ENCODE measurements at regions not wholly inside any gene's neighbourhood (a gene's known extent, or its start where the extent isn't known, plus 50 kb on each side); places are given as distances from the start of the nearest gene placed in this dataset.

DNA sequence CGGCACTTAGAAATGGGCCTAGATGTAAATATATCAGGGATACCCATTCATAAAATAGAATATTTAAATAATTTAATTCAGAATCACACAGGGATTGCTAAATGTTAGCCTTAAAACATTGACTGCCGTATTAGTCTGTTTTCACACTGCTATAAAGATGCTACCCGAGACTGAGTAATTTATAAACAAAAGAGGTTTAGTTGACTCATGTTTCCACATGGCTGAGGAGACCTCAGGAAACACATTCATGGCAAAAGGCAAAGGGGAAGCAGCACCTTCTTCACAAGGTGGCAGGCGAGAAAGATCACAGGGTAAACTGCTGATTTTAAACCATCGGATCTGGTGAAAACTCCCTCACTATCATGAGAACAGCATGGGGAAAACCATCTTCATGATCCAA is 223.6 kb upstream of the GULP1 start:
- Histone ChIP-seq H3K36me3 (ENCODE audit: control insufficient read depth, insufficient read depth, low read length) (no peaks in the 10 kb centered on the region), H3K27ac (ENCODE audit: low read length) (no peak overlapping the region), H3K4me3 (ENCODE audit: low read length) (no peak overlapping the region), H3K9me3 (ENCODE audit: control insufficient read depth, low read depth, low read length) (no peaks in the 10 kb centered on the region), H3K27me3 (ENCODE audit: control insufficient read depth, insufficient read depth, low read length) (no peaks in the 10 kb centered on the region), H3K4me1 (ENCODE audit: control insufficient read depth, insufficient read depth, low read length) (no peaks in the 10 kb centered on the region)
- no peak for DNase-seq
- 60% methylated on average over 1 of the region's 5 CpGs for WGBS (ENCODE audit: insufficient coverage, low lambda C conversion rate)

DNA sequence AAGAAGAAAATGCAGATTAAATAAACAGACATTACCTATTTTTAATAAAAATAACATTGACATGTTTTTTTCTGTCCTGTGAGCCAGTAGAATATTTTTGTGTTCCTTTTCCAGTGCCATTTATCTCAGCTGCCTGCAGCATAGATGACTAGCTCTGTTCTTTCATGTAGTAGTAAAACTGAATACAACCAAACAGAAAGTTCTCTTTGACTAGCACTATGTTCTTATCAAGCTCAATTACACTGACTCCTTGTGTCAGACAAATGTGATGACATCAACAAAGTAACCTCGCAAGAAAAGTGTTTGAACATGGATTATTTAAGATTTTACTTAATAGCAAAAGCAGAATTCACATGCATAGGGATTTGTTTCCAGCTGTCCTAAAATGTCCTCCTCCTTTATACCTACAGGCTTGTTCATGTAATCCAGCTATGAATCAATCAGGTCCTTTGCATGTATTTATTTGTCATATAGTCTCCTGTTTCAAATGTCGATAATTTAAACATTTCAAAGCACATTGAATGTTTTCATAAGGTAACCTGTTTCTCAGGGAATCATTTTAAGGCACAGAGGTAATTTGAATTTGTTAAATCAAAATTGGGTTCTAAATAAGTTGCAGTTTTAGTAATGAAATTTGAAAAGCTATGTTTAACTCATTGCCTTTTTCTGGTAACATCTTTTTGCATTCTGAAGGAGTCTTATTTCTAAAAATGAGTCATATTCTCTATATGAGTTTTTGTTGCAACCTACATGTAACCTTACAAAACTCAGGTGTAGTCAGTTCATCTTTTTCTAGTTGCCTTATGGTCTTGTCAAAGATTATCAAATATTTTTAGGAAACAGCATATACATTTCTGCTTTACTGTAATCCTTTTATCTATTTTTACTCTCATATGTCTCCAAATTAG is 215.3 kb upstream of the GULP1 start:
- Histone ChIP-seq H3K27ac (ENCODE audit: low read length) (no peak overlapping the region), H3K36me3 (ENCODE audit: control insufficient read depth, insufficient read depth, low read length) (no peaks in the 10 kb centered on the region), H3K4me3 (ENCODE audit: low read length) (no peak overlapping the region), H3K4me1 (ENCODE audit: control insufficient read depth, insufficient read depth, low read length) (no peaks in the 10 kb centered on the region), H3K9me3 (ENCODE audit: control insufficient read depth, low read depth, low read length) (no peaks in the 10 kb centered on the region), H3K27me3 (ENCODE audit: control insufficient read depth, insufficient read depth, low read length) (no peaks in the 10 kb centered on the region)
- no peak for DNase-seq
- WGBS (ENCODE audit: insufficient coverage, low lambda C conversion rate) = 100% methylated on average over 1 of the region's 2 CpGs

DNA sequence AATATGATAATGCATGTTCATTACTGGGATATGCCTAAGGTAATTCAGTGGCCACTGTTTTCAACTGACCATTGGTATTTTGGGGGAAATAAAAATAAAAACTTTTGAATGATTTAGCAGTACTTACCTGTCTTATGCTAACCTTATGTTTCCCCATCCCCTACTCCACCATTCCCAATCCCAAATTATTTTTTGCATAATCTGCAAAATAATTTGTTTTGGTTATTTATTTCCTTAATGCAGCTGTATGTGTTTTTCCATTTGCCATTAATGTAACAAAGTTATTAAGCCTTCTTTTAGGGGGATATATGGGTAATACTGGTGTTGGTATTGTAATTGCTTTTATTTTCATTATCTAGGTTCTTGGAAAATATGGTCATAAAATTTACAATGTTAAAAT is 213.9 kb upstream of the GULP1 start:
- Histone ChIP-seq H3K9me3 (ENCODE audit: control insufficient read depth, low read depth, low read length) (no peaks in the 10 kb centered on the region), H3K4me3 (ENCODE audit: low read length) (no peak overlapping the region), H3K36me3 (ENCODE audit: control insufficient read depth, insufficient read depth, low read length) (no peaks in the 10 kb centered on the region), H3K27ac (ENCODE audit: low read length) (no peak overlapping the region), H3K27me3 (ENCODE audit: control insufficient read depth, insufficient read depth, low read length) (no peaks in the 10 kb centered on the region), H3K4me1 (ENCODE audit: control insufficient read depth, insufficient read depth, low read length) (no peaks in the 10 kb centered on the region)
- no peak for DNase-seq

DNA sequence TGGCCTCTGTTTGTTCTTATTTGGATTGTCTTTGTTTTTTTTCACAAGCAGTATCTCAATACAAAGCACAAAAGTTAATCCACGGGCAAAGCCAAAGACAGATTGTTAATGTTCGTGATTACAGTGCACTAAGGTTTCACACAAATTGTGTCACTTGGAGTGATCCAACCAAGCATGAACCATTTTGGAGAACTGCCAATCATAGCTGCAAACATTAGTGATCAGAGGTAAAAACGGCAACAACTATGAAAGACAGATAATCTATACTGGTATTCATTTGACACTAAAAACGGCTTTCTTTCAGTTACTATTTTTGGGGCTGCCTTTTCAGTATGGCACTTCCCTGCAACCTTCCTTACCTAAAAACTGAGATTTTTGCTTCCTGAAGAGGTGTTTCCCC is 213.1 kb upstream of the GULP1 start:
- Histone ChIP-seq H3K36me3 (ENCODE audit: control insufficient read depth, insufficient read depth, low read length) (no peaks in the 10 kb centered on the region), H3K9me3 (ENCODE audit: control insufficient read depth, low read depth, low read length) (no peaks in the 10 kb centered on the region), H3K4me3 (ENCODE audit: low read length) (no peak overlapping the region), H3K4me1 (ENCODE audit: control insufficient read depth, insufficient read depth, low read length) (no peaks in the 10 kb centered on the region), H3K27me3 (ENCODE audit: control insufficient read depth, insufficient read depth, low read length) (no peaks in the 10 kb centered on the region), H3K27ac (ENCODE audit: low read length) (no peak overlapping the region)
- DNase-seq = no peak
- 100% methylated on average over 2 of the region's 4 CpGs for WGBS (ENCODE audit: insufficient coverage, low lambda C conversion rate)

DNA sequence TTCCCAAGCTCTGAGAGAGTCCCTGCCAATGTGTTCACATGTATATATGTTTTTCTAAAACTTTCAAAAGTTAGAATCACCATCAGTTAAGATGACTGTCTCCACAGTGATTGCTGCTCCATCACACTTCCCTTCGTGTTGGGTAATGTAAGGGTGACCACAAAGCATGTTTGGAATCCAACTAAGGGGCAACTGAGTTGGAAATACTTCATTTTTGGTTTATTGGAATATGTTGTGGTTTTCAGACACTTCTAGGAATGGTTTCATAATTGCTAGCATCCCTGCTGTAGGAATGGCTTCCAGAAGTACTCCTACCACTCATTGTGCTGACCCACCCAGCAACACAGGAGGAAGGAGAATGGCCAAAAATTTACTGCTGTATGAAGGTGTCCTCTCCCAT is 212.5 kb upstream of the GULP1 start:
- WGBS (ENCODE audit: insufficient coverage, low lambda C conversion rate) = no CpG with 5 or more reads among the region's 1 CpG
- Histone ChIP-seq H3K27me3 (ENCODE audit: control insufficient read depth, insufficient read depth, low read length) (no peaks in the 10 kb centered on the region), H3K27ac (ENCODE audit: low read length) (no peak overlapping the region), H3K4me1 (ENCODE audit: control insufficient read depth, insufficient read depth, low read length) (no peaks in the 10 kb centered on the region), H3K9me3 (ENCODE audit: control insufficient read depth, low read depth, low read length) (no peaks in the 10 kb centered on the region), H3K36me3 (ENCODE audit: control insufficient read depth, insufficient read depth, low read length) (no peaks in the 10 kb centered on the region), H3K4me3 (ENCODE audit: low read length) (no peak overlapping the region)
- DNase-seq = no peak

DNA sequence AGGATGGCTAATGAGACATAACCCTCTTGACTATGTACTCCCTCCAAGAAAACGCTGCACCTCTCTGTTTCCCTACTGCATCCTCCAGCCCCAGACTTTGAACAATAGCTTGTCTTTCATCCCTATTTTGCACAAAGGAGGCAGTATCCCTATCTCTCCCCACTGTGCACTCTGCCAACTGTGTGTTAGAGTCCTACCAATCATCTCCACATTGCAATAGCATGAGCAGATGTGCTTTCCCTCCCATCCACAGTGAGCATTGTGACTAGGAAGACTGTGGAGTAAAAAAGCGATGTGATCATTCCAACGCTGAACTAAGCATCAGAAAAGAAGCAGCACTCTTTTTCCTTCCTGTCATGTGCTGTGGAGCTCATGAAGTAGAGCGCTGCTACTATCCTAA is 206.3 kb upstream of the GULP1 start:
- Histone ChIP-seq H3K27me3 (ENCODE audit: control insufficient read depth, insufficient read depth, low read length) (no peaks in the 10 kb centered on the region), H3K9me3 (ENCODE audit: control insufficient read depth, low read depth, low read length) (no peaks in the 10 kb centered on the region), H3K36me3 (ENCODE audit: control insufficient read depth, insufficient read depth, low read length) (no peaks in the 10 kb centered on the region), H3K4me1 (ENCODE audit: control insufficient read depth, insufficient read depth, low read length) (no peaks in the 10 kb centered on the region), H3K4me3 (ENCODE audit: low read length) (no peak overlapping the region), H3K27ac (ENCODE audit: low read length) (no peak overlapping the region)
- WGBS (ENCODE audit: insufficient coverage, low lambda C conversion rate) = no CpG with 5 or more reads among the region's 4 CpGs
- DNase-seq = no peak

DNA sequence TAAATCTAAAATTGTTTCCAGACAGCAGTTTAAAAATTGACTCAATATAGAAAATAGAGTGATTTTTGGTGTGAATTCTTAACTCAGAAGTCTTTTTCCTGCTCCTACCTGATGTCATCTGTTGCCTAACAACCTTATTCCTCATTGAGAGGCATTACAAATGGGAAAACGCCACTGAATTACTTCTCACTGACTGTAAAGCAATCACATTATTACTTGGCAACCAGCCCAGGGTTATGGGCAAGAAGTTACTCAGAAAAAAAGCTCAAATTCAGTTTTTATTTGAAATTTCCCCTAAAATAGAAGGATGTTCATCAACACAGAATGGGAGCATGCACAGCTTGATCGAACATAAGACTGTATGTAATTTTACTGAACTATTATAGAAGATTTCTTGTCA is 201.8 kb upstream of the GULP1 start:
- H3K4me1 ChIP-seq (ENCODE audit: control insufficient read depth, insufficient read depth, low read length) = no peaks in the 10 kb centered on the region

DNA sequence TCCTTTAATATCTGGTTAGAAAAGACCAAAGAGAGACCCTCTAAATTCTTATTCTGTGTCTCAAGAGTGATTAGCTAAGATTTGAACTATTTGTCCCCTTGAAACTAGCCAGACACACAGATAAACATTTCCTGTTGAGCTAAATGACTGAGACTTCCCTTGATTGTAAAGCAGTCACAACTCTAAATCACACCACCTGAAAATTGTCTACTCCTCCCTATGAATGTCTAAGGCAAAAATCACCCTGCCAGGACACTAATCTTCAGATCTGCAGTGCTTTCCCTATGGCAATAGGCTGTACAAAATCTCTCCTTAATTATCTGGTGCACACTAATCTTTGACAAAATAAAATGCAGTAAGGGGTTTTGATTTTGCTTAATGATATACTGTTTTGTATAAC is 200.5 kb upstream of the GULP1 start:
- no peaks in the 10 kb centered on the region for H3K4me1 ChIP-seq (ENCODE audit: control insufficient read depth, insufficient read depth, low read length)

More for the DNA sequence above, 201.8 kb upstream of the GULP1 start:
- DNase-seq = no peak
- H3K27ac ChIP-seq (ENCODE audit: low read length) = no peak overlapping the region
- no peaks in the 10 kb centered on the region for H3K36me3 ChIP-seq (ENCODE audit: control insufficient read depth, insufficient read depth, low read length)
- no peaks in the 10 kb centered on the region for H3K27me3 ChIP-seq (ENCODE audit: control insufficient read depth, insufficient read depth, low read length)
- H3K4me3 ChIP-seq (ENCODE audit: low read length) = no peak overlapping the region
- no peaks in the 10 kb centered on the region for H3K9me3 ChIP-seq (ENCODE audit: control insufficient read depth, low read depth, low read length)
- 100% methylated on average over 1 of the region's 2 CpGs for WGBS (ENCODE audit: insufficient coverage, low lambda C conversion rate)

DNA sequence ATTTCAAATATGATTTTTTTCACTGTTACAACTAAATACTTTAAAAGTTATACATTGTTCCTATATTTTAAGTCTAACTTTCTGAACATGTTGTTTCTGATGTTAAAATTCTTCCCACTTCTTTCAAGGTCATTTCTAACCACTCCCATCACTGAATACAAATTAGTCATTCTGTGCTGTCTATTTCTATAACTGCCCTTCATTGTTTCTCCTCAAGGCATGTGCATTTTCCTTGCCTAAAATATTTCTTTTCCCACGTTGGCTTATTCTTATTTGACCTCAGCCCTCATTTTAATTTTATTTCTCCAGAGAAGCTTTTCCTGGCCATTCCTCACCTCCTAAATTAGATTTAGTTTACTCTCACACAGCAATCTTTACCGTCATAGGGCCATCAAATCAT is 198.9 kb upstream of the GULP1 start:
- Histone ChIP-seq H3K4me3 (ENCODE audit: low read length) (no peak overlapping the region), H3K36me3 (ENCODE audit: control insufficient read depth, insufficient read depth, low read length) (no peaks in the 10 kb centered on the region), H3K27ac (ENCODE audit: low read length) (no peak overlapping the region), H3K9me3 (ENCODE audit: control insufficient read depth, low read depth, low read length) (no peaks in the 10 kb centered on the region), H3K27me3 (ENCODE audit: control insufficient read depth, insufficient read depth, low read length) (no peaks in the 10 kb centered on the region), H3K4me1 (ENCODE audit: control insufficient read depth, insufficient read depth, low read length) (no peaks in the 10 kb centered on the region)
- DNase-seq = no peak
- 94% methylated on average over 2 of the region's 2 CpGs for WGBS (ENCODE audit: insufficient coverage, low lambda C conversion rate)

More for the DNA sequence above, 200.5 kb upstream of the GULP1 start:
- DNase-seq = no peak
- Histone ChIP-seq H3K27me3 (ENCODE audit: control insufficient read depth, insufficient read depth, low read length) (no peaks in the 10 kb centered on the region), H3K9me3 (ENCODE audit: control insufficient read depth, low read depth, low read length) (no peaks in the 10 kb centered on the region), H3K27ac (ENCODE audit: low read length) (no peak overlapping the region), H3K4me3 (ENCODE audit: low read length) (no peak overlapping the region), H3K36me3 (ENCODE audit: control insufficient read depth, insufficient read depth, low read length) (no peaks in the 10 kb centered on the region)

DNA sequence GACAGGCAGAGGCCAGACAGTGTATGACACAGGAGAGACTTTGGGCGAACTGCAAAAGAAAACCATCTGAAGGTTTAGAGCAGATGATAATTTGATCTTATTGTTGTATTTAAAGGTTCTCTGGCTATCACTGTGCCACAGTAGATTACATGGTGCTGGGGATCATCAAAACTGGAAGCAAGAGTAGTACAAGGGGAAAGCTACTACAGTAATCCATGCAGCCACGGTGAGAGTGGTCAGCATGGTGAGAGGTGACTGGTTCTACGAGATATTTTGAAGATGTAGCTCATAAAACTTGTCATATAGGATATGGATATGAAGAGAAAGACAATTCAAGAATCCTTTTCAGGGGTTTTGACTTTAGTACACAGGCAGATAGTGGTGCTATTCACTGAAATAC is 194.8 kb upstream of the GULP1 start:
- Histone ChIP-seq H3K4me3 (ENCODE audit: low read length) (no peak overlapping the region), H3K36me3 (ENCODE audit: control insufficient read depth, insufficient read depth, low read length) (no peaks in the 10 kb centered on the region), H3K27me3 (ENCODE audit: control insufficient read depth, insufficient read depth, low read length) (no peaks in the 10 kb centered on the region), H3K9me3 (ENCODE audit: control insufficient read depth, low read depth, low read length) (no peaks in the 10 kb centered on the region), H3K27ac (ENCODE audit: low read length) (no peak overlapping the region), H3K4me1 (ENCODE audit: control insufficient read depth, insufficient read depth, low read length) (no peaks in the 10 kb centered on the region)
- WGBS (ENCODE audit: insufficient coverage, low lambda C conversion rate) = no CpG with 5 or more reads among the region's 3 CpGs
- DNase-seq = no peak

DNA sequence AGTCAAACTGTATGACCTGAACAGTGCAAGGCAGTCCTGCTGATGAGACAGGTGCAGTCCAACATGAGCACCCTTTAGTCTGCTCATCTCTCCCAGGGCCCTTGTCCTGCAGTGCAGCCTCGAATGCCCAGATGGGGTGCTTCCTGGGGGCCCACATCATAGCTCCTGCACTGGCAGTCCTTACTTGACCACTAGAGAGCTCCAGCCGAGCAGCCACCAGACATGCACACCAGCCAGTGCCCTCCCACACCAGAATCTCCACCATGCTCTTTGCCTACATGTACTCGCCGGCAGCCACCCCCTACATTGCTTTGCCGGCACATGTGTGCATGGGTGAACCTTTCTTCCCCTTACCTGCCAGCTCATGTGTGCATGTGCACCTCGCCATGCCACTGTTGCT is 188.8 kb upstream of the GULP1 start:
- WGBS (ENCODE audit: insufficient coverage, low lambda C conversion rate) = 80% methylated on average over 1 of the region's 6 CpGs
- H3K27me3 ChIP-seq (ENCODE audit: control insufficient read depth, insufficient read depth, low read length) = no peaks in the 10 kb centered on the region
- DNase-seq = no peak
- H3K4me3 ChIP-seq (ENCODE audit: low read length) = no peak overlapping the region
- H3K9me3 ChIP-seq (ENCODE audit: control insufficient read depth, low read depth, low read length) = no peaks in the 10 kb centered on the region
- H3K27ac ChIP-seq (ENCODE audit: low read length) = no peak overlapping the region
- no peaks in the 10 kb centered on the region for H3K4me1 ChIP-seq (ENCODE audit: control insufficient read depth, insufficient read depth, low read length)
- H3K36me3 ChIP-seq (ENCODE audit: control insufficient read depth, insufficient read depth, low read length) = no peaks in the 10 kb centered on the region
